NB4 (cell line): ENCODE measurements at regions not wholly inside any gene's neighbourhood (a gene's known extent, or its start where the extent isn't known, plus 50 kb on each side); places are given as distances from the start of the nearest gene placed in this dataset.

Experiments used
- DNase-seq: peaks from one replicate; pipeline ENCODE4 v3.0.0; 2010; ENCODE audit warnings: low read depth
- H3K4me3 ChIP-seq: one replicate; pipeline ENCODE4 v1.5.1; 2011; ENCODE audit warnings: mild to moderate bottlenecking, low read depth, low read length, moderate library complexity
- CTCF ChIP-seq: IDR thresholded peaks from one replicate; pipeline ENCODE4 v1.5.1; 2012; ENCODE audit warnings: low read depth, low read length
- MAX ChIP-seq: IDR thresholded peaks from 2 replicates; pipeline ENCODE4 v1.6.1; 2011; ENCODE audit warnings: low read depth, low read length
- MYC ChIP-seq: IDR thresholded peaks from 2 replicates; pipeline ENCODE4 v1.6.1; 2011; ENCODE audit warnings: low read depth, low read length
- POLR2A ChIP-seq: IDR thresholded peaks from 2 replicates; pipeline ENCODE4 v1.6.1; 2011; ENCODE audit warnings: mild to moderate bottlenecking; ENCODE audit not compliant: insufficient read length; ENCODE audit errors: extremely low read depth

DNA sequence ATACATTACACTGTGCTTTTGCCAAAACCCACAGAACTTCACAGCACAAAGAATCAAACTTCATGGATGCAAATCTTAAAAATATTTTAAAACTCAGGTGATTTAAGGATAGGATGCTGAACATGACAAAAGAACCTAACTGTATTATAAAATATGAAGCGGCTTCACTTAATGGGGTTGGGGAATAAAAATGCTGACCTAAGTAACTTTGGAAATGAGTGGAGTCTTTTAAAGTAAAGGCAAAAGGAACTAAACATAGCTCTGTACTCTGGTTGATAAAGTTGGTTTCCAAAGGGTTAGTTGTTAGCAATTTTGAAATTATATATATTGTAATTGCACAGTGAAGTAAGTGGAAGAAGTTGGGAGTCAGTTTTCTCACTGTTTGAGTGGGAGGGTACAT lies 111.5 kb upstream of the SYT1 start:
- TF ChIP-seq MYC = no peak
- TF ChIP-seq POLR2A = no peak
- no peak for TF ChIP-seq CTCF
- no peak for TF ChIP-seq MAX

DNA sequence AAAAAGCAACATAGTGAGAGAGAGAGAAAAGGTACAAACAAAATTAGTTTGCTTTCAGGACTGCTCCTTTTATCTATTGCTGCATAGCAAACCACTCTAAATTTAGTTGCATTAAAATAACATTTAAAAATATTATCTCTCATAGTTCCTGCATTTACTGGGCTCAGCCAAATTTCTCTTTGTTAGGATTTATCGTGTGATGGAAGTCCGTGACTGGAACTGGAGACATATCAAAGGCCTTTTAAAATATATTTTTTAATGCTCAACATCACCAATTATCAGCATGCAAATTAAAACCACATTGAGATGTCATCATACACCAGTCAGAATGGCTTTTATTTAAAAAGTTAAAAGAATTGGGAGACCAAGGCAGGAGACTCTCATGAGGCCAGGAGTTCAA lies 107.6 kb upstream of the SYT1 start:
- TF ChIP-seq MAX = no peak
- DNase-seq = no peak
- no peak overlapping the region for H3K4me3 ChIP-seq

More for the DNA sequence above, 111.5 kb upstream of the SYT1 start:
- H3K4me3 ChIP-seq = no peak overlapping the region
- DNase-seq = no peak

- TF ChIP-seq MYC = no peak
- no peak for TF ChIP-seq POLR2A
- TF ChIP-seq CTCF = no peak
- no peak overlapping the region for H3K4me3 ChIP-seq
- DNase-seq = peak; percentile 9
These were observed 105.2 kb upstream of the SYT1 start for GRCh38 chr12:78759367-78759766.

- TF ChIP-seq MYC (no peak), MAX (no peak), POLR2A (no peak), CTCF (no peak)
- DNase-seq = no peak
- H3K4me3 ChIP-seq = no peak overlapping the region
These were observed 103.7 kb upstream of the SYT1 start for GRCh38 chr12:78760906-78761305.

GRCh38 chr12:78764913-78765312 lies 99.7 kb upstream of the SYT1 start:
- H3K4me3 ChIP-seq = no peak overlapping the region
- TF ChIP-seq MYC (no peak), CTCF (no peak), MAX (no peak), POLR2A (no peak)
- DNase-seq = no peak

DNA sequence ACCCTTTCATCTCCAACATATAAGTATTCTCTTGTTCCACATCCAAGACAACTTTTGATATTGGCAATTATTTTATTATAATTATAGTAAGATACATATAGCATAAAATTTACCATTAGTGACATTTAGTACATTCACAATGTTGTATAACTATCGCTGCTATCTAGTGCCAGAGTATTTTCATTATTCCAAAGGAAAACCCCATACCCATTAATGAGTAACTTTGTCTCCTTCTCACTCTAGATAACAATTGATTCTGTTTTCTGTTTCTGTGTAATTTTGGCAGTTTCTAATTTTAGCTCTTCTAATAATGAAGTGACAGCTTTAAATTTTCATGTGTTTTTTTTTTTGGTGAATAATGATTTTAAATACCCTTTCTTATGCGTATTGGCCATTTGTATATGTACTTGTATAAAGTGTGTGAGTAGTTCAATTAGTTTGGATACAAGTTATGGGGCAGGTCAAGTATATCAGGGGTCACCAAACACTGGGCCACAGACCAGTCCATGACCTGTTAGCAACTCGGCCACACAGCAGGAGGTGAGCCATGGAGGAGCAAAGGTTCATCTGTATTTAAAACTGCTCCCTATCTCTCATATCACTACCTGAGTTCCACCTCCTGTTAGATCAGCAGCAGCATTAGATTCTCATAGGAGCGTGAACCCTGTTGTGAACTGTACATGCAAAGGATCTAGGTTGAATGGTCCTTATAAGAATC lies 97.2 kb upstream of the SYT1 start:
- no peak overlapping the region for H3K4me3 ChIP-seq
- TF ChIP-seq MYC (no peak), CTCF (no peak), POLR2A (no peak), MAX (no peak)
- DNase-seq = no peak
